ENCODE measurements at regions not wholly inside any gene's neighbourhood (a gene's known extent, or its start where the extent isn't known, plus 50 kb on each side); places are given as distances from the start of the nearest gene placed in this dataset.
"Not testable (repeated sequence)": the region's sequence is repeated elsewhere in the genome, so short reads cannot be mapped to it uniquely, and the experiment has no call there.

GRCh38 chr9:88917375-88917774, 73.9 kb upstream of the S1PR3 start:
- no peaks in the 10 kb centered on the region for H4K20me1 ChIP-seq (ENCODE audit: control insufficient read depth, insufficient read depth, low read length, poor library complexity, severe bottlenecking)
- H3K9ac ChIP-seq (ENCODE audit: low read length), result no peak overlapping the region
- H3K4me1 ChIP-seq (ENCODE audit: control insufficient read depth in 2 of 2, insufficient read depth in 2 of 2, low read length in 2 of 2), result peaks cover 22 to 27% of the 10 kb centered on the region in 2 donors
- H3K9me3 ChIP-seq (ENCODE audit: control extremely low read depth in 1 of 3, control insufficient read depth in 2 of 3, insufficient read depth in 1 of 3, low read length in 2 of 3), result peaks cover 0 to 17% (median 15%) of the 10 kb centered on the region in 3 donors
- DNase-seq (no peak), ATAC-seq (ENCODE audit: low read depth) (no peak)
- no peaks in the 10 kb centered on the region for H3K79me2 ChIP-seq (ENCODE audit: control insufficient read depth, insufficient read depth, low read length)
- TF ChIP-seq EZH2 (IDR thresholded peaks at IDR 0.05; ENCODE audit: borderline replicate concordance, insufficient read depth, low read depth, low read length, poor library complexity, severe bottlenecking), result no peak
- TF ChIP-seq, protein P1, sequence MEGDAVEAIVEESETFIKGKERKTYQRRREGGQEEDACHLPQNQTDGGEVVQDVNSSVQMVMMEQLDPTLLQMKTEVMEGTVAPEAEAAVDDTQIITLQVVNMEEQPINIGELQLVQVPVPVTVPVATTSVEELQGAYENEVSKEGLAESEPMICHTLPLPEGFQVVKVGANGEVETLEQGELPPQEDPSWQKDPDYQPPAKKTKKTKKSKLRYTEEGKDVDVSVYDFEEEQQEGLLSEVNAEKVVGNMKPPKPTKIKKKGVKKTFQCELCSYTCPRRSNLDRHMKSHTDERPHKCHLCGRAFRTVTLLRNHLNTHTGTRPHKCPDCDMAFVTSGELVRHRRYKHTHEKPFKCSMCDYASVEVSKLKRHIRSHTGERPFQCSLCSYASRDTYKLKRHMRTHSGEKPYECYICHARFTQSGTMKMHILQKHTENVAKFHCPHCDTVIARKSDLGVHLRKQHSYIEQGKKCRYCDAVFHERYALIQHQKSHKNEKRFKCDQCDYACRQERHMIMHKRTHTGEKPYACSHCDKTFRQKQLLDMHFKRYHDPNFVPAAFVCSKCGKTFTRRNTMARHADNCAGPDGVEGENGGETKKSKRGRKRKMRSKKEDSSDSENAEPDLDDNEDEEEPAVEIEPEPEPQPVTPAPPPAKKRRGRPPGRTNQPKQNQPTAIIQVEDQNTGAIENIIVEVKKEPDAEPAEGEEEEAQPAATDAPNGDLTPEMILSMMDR (IDR thresholded peaks at IDR 0.05), result no peak
- H3K27ac ChIP-seq (ENCODE audit: low read length in 2 of 2), result no peak overlapping the region
- ChIA-PET CTCF (no interaction called here), POLR2A (no interaction called here)
- Mint-ChIP-seq H3K27ac (no peak overlapping the region), H3K27me3 (peaks cover 3% of the 10 kb centered on the region), H3K4me3 (no peak overlapping the region), H3K4me1 (peaks cover 16% of the 10 kb centered on the region), H3K9me3 (ENCODE audit: insufficient read depth) (peaks cover 5% of the 10 kb centered on the region)
- intact Hi-C loops (cut with micrococcal nuclease), result no loop called here
- no peaks in the 10 kb centered on the region for H3K27me3 ChIP-seq (replicated peaks in 1 of 4; ENCODE audit: control extremely low read depth in 1 of 4, control insufficient read depth in 3 of 4, insufficient read depth in 4 of 4, low read length in 3 of 4)
- H3K4me2 ChIP-seq (replicated peaks; ENCODE audit: low read depth, low read length, poor library complexity, severe bottlenecking), result no peak overlapping the region
- H3K4me3 ChIP-seq (ENCODE audit: control extremely low read depth in 1 of 5, extremely low read depth in 1 of 5, insufficient read depth in 1 of 5, low read depth in 2 of 5, low read length in 4 of 5), result no peak overlapping the region
- H3K36me3 ChIP-seq (replicated peaks in 1 of 2; ENCODE audit: control extremely low read depth in 1 of 2, control insufficient read depth in 1 of 2, extremely low read depth in 1 of 2, insufficient read depth in 2 of 2, low read length in 1 of 2), result no peaks in the 10 kb centered on the region
- no peak overlapping the region for H2AFZ ChIP-seq (ENCODE audit: insufficient read depth, low read depth, low read length, poor library complexity, severe bottlenecking)
- WGBS (ENCODE audit: insufficient coverage), result 93% methylated on average over 2 of the region's 3 CpGs

DNA sequence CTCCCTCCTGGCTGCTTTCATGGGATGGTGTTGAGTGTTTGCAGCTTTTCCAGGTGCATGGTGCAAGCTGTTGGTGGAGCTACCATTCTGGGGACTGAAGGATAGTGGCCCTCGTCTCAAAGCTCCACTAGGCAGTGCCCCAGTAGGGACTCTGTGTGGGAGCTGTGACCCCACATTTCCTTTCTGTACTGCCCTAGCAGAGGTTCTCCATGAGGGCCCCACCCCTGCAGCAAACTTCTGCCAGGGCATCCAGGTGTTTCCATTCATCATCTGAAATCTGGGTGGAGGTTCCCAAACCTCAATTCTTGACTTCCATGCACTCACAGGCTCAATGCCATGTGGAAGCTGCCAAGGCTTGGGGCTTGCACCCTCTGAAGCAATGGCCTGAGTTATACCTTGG, 72.7 kb upstream of the S1PR3 start:
- H3K9ac ChIP-seq (ENCODE audit: low read length); H4K20me1 ChIP-seq (ENCODE audit: control insufficient read depth, insufficient read depth, low read length, poor library complexity, severe bottlenecking); DNase-seq; intact Hi-C loops (cut with micrococcal nuclease); H3K27ac ChIP-seq (ENCODE audit: low read length in 2 of 2); H3K4me2 ChIP-seq (replicated peaks; ENCODE audit: low read depth, low read length, poor library complexity, severe bottlenecking); H3K79me2 ChIP-seq (ENCODE audit: control insufficient read depth, insufficient read depth, low read length); H3K4me3 ChIP-seq (ENCODE audit: control extremely low read depth in 1 of 5, extremely low read depth in 1 of 5, insufficient read depth in 1 of 5, low read depth in 2 of 5, low read length in 4 of 5); H3K27me3 Mint-ChIP-seq; H3K27me3 ChIP-seq (replicated peaks in 1 of 4; ENCODE audit: control extremely low read depth in 1 of 4, control insufficient read depth in 3 of 4, insufficient read depth in 4 of 4, low read length in 3 of 4); H3K4me3 Mint-ChIP-seq; CTCF ChIA-PET; POLR2A ChIA-PET; H3K27ac Mint-ChIP-seq; H2AFZ ChIP-seq (ENCODE audit: insufficient read depth, low read depth, low read length, poor library complexity, severe bottlenecking); H3K36me3 ChIP-seq (replicated peaks in 1 of 2; ENCODE audit: control extremely low read depth in 1 of 2, control insufficient read depth in 1 of 2, extremely low read depth in 1 of 2, insufficient read depth in 2 of 2, low read length in 1 of 2); H3K9me3 Mint-ChIP-seq (ENCODE audit: insufficient read depth); ATAC-seq (ENCODE audit: low read depth): not testable (repeated sequence)
- Histone ChIP-seq H3K9me3 (ENCODE audit: control extremely low read depth in 1 of 3, control insufficient read depth in 2 of 3, insufficient read depth in 1 of 3, low read length in 2 of 3) (peaks cover 0 to 18% (median 15%) of the 10 kb centered on the region in 3 donors), H3K4me1 (ENCODE audit: control insufficient read depth in 2 of 2, insufficient read depth in 2 of 2, low read length in 2 of 2) (peaks cover 30 to 38% of the 10 kb centered on the region in 2 donors)
- 88% methylated on average over 1 of the region's 1 CpG for WGBS (ENCODE audit: insufficient coverage)
- peaks cover 27% of the 10 kb centered on the region for H3K4me1 Mint-ChIP-seq

Data from B cell (primary cell).